HG03575 (cell line): ENCODE measurements at regions not wholly inside any gene's neighbourhood (a gene's known extent, or its start where the extent isn't known, plus 50 kb on each side); places are given as distances from the start of the nearest gene placed in this dataset.

Source experiments
- ATAC-seq: cut with Tn5 transposase; IDR thresholded peaks from one replicate; pipeline ENCODE4 v1.9.1; 2021; ENCODE audit not compliant: unreplicated experiment, insufficient number of reproducible peaks, low FRiP score; ENCODE audit errors: extremely low read depth

- no peak for ATAC-seq
Observed at GRCh38 chr15:47401427-47401826, 315.9 kb upstream of the SEMA6D start.

- ATAC-seq = no peak
Observed at GRCh38 chr15:47402829-47403228, 314.5 kb upstream of the SEMA6D start.

GRCh38 chr15:47404877-47405276, 312.4 kb upstream of the SEMA6D start:
- no peak for ATAC-seq

GRCh38 chr15:47405365-47406162, 311.7 kb upstream of the SEMA6D start:
- ATAC-seq = no peak

DNA sequence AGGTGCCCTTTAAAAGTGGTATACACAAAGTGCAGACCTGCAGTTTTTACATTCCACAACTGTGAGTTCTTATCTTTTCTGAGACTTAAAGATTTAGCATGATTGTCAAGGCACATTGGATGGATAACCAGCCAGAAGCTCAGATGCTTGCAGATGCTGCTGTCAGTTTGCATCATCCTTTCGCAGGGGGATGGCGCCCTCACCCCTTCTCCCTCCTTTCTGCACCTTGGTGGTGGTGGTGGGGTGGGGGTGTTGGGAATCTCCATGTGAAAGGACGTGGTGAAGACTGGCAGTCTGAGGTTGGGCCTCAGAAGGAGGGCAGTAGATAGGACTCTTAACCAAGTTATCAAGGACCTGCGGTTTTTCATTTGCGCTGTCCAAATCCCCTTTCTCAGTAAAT, 309.6 kb upstream of the SEMA6D start:
- ATAC-seq = no peak

GRCh38 chr15:47409038-47409437, 308.3 kb upstream of the SEMA6D start:
- no peak for ATAC-seq

DNA sequence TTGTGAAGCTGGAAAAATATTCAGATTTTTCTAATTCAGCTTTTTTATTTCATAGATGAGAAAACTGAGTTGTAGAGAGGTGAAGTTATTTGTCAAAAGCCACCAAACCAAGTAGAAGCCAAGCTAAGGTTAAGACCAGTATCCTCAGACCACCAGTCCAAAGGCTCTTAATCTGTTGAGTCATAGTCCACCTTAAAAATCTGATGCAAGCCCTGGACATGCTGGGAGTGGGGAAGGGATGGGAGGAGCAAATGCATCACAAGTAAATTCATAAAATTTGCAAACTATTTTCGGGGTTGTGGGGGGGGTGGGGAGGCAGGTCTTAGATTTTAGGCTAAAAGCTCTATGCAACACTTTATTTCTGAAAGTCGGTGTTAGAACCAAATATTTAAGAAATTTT, 307.7 kb upstream of the SEMA6D start:
- no peak for ATAC-seq

- ATAC-seq = no peak
Observed at GRCh38 chr15:47410247-47410646, 307.1 kb upstream of the SEMA6D start.

GRCh38 chr15:47411733-47412132, 305.6 kb upstream of the SEMA6D start:
- no peak for ATAC-seq

- no peak for ATAC-seq
Observed at GRCh38 chr15:47412136-47412535, 305.2 kb upstream of the SEMA6D start.

GRCh38 chr15:47412802-47413201, 304.5 kb upstream of the SEMA6D start:
- ATAC-seq = no peak

GRCh38 chr15:47414207-47414606, 303.1 kb upstream of the SEMA6D start:
- ATAC-seq = no peak

DNA sequence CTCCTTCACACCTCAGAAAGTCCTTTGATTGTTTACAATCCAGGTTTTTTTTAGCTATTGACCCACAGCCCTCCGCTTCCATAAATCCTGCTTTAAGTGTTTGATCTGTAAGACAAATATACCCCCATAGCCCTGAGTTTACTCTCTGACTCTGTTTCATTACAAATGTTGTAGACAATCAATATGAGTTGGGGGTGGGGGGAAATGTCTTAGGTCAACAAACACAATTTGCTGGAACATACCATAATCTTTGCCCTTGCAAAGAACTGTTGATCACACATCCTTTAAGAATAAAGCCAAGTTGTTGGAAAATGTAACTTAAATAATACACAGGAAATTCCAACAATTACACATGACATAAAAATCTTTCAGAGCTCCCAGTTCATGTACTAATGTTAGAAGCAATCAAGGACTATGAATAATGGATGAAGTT, 301.8 kb upstream of the SEMA6D start:
- ATAC-seq = no peak

DNA sequence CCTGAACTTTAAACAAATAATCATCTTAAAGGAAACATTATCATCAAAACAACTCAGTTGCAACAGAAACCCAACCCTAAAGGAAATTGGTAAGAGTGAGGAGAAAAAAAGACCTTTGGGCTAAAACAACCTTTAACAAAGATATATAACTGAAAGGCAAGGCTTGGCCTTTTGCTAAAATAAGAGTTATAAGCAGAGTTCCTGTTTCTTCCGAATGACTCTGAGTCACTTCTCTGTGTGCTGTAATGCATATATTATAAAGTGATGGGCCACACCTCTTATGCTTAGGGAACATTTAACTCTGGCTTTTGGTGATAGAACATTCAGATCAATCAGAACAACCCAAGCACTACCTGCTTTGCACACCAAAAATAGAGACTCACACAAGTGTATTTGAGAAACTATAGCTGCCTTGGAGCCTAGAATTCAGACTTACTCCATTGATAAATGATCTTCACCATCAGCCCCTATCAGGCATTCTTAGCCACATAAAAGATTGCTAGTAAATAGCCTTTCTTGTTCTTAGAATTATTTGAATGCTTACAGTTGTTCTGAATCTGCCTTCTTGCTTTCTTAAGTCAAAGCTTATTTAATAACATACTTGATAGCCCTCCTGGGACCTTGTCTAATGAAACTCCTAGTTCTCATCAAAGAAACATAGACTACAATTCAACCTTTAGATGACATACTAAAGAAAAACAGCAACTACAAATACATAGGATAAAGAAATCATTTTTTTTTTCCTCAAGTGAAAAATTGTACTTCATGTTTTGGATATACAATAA, 294.2 kb upstream of the SEMA6D start:
- ATAC-seq = no peak

DNA sequence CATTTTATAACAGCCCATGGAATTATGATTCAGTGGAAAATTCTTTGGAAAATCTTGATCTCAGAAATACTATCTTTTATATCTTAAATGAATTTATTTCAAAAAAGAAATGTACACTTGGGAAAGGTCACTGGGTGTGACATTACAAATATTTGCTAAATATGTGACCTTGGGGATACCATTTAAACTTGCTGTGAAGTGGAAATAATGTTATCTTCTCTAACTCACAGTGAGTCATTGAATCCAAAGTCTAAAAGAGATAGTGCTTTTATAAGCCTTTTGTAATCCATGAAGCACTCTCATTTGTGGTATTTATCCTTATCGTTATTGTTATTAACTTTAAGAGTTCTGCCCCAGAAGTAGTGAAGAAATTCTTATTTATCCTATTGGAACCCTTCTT, 289.8 kb upstream of the SEMA6D start:
- no peak for ATAC-seq

DNA sequence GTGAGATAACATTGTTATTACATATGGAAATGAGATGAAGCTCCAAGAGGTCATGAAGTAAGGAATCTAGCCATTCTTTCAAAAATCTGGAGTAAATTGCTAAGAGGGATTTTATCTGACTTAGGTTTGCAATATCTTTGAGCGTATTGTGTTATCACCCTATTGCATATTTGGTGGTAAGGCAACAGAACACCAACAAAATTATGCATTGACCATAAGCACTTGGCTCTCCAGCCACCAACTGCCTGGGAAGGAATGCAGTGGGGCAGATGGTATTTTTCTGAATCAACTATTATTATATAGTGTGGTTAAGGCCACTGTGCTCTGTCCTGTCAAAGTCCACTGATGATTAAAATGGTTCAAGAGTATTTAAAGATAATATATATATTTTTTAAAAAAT, 287.9 kb upstream of the SEMA6D start:
- no peak for ATAC-seq

- ATAC-seq = no peak
Observed at GRCh38 chr15:47431501-47431900, 285.8 kb upstream of the SEMA6D start.

GRCh38 chr15:47432826-47433225, 284.5 kb upstream of the SEMA6D start:
- ATAC-seq = no peak

DNA sequence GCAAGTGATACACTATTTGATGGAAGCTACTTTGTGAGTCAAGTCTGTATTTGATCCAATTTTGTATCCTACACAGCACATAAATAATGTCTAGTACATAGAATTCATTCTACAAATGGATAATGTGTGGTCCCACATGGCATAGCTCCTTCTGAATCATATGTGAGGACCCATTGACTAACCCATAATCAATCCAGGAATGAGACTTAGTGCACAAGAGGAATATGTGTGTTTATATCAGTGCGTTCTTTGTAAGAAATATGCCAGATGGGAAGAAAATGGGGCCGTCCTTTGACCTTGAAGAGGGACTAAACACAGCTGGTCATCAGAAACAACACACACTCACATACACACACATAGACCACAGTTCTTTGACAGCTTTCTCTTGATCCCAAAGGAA, 282.7 kb upstream of the SEMA6D start:
- ATAC-seq = no peak

DNA sequence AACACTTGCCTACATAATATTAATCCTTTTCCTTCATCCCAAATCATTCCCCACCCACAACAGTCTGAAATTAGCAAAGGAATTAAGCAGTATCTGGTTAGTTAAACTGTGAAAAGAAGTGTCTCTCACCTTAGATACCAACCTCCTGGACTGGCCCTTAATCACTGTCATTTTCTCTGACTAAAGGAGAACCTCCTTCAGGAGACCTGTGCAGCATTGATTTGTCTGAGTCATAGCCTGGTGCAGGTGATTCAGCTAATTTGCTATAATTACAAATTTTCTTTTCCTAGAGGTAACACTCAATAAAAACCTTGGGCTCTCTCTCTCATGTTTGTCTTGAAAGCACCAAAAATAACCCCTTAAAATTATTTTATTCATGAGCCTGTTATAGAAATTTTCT, 279.8 kb upstream of the SEMA6D start:
- no peak for ATAC-seq
